ENCODE measurements at regions not wholly inside any gene's neighbourhood (a gene's known extent, or its start where the extent isn't known, plus 50 kb on each side); places are given as distances from the start of the nearest gene placed in this dataset.
A peak's percentile ranks its signal among the peaks of the same experiment; 100 is the strongest.

DNA sequence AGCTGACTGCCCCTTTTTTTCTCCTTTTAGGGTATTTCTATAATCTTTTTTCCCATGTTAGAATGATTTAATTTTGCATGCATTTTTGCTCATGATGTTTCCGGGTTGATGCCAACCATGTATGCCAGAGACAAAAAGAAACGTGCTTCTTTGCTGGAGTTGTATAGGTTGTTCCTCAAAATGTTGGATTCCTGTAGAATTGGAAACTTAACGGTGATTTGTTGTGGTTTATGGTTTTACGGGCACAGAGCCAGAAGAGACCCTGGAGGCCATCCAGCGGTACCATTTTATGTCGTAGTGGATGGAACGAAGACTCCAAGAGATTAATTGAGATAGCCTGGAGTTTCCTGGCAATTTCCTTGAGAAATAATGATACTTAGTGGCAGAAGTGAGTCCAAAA, 481.5 kb upstream of the RGMA start:
- Mint-ChIP-seq H3K9me3 (no peaks in the 10 kb centered on the region), H3K36me3 (ENCODE audit: low read depth) (no peaks in the 10 kb centered on the region), H3K27ac (no peak overlapping the region), H3K4me3 (no peak overlapping the region), H3K4me1 (no peaks in the 10 kb centered on the region), H3K27me3 (peaks cover 3% of the 10 kb centered on the region)
- no peak for ATAC-seq (replicated peaks)

DNA sequence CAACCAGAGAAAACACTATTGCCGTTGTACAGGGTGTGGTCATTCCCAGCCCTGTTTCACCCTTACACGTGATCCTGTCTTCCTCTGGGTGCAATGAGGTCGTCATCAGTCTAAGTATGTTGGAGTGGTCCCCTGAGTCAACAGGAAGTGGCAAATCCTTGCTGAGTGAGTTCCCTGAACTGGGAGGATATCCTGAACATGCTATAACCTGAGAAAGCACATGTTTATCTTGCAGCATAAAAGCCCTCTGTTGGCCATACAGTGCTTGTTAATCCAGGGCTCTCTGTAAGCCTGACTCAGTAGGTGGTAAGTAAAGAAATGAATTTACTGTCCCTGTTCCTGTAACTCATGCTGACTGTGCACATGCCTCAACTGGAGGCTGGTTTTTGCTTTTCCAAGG, 477.8 kb upstream of the RGMA start:
- Mint-ChIP-seq H3K4me1 (no peaks in the 10 kb centered on the region), H3K4me3 (no peak overlapping the region), H3K27me3 (peaks cover 6% of the 10 kb centered on the region), H3K27ac (no peak overlapping the region), H3K9me3 (no peaks in the 10 kb centered on the region), H3K36me3 (ENCODE audit: low read depth) (no peaks in the 10 kb centered on the region)
- peak; percentile 23 for ATAC-seq (replicated peaks)

DNA sequence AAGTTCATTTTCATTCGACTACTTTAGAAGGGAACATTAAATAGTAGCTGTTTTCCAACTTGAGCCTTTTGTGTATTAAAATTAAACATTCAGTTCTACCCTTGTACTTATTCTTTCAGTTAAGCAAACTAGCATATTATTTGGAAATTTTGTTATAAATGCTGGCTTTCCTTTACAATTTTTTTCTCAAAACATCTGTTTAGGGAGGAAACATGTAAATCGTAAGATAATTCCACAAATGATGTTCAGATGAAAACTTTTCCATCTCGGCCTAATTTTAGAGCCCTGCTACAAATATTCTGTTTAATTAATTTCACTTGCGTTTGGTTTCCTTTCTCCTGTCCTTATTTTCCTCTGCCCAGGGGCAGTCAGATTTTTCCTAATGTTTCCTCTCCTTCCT, 476.2 kb upstream of the RGMA start:
- Mint-ChIP-seq H3K9me3 (no peaks in the 10 kb centered on the region), H3K27me3 (peaks cover 6% of the 10 kb centered on the region), H3K36me3 (ENCODE audit: low read depth) (no peaks in the 10 kb centered on the region), H3K27ac (no peak overlapping the region), H3K4me3 (no peak overlapping the region), H3K4me1 (no peaks in the 10 kb centered on the region)
- ATAC-seq (replicated peaks), result no peak

DNA sequence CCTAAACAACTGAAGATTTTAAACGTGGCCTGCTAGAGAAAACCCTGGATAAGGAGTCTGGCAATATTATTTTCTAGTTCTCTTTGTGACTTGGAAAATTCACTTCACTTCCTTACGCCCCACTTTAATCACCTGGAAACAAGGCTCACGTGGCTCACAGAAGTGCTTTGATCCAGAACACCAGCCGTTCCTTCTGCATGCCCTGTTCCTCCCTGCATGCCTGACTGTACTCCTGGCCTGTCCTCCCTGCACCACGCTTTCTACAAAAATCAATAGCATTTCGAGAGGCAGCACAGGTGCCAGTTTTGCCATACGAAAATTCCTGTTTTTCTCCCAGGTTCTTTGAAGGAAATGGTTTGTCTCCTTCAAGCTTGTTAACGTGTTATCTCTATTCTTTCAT, 474.2 kb upstream of the RGMA start:
- ATAC-seq (replicated peaks), result no peak
- no peak overlapping the region for H3K4me3 Mint-ChIP-seq
- no peaks in the 10 kb centered on the region for H3K9me3 Mint-ChIP-seq
- no peaks in the 10 kb centered on the region for H3K4me1 Mint-ChIP-seq
- peaks cover 16% of the 10 kb centered on the region for H3K27me3 Mint-ChIP-seq
- H3K36me3 Mint-ChIP-seq (ENCODE audit: low read depth), result no peaks in the 10 kb centered on the region
- H3K27ac Mint-ChIP-seq, result no peak overlapping the region

DNA sequence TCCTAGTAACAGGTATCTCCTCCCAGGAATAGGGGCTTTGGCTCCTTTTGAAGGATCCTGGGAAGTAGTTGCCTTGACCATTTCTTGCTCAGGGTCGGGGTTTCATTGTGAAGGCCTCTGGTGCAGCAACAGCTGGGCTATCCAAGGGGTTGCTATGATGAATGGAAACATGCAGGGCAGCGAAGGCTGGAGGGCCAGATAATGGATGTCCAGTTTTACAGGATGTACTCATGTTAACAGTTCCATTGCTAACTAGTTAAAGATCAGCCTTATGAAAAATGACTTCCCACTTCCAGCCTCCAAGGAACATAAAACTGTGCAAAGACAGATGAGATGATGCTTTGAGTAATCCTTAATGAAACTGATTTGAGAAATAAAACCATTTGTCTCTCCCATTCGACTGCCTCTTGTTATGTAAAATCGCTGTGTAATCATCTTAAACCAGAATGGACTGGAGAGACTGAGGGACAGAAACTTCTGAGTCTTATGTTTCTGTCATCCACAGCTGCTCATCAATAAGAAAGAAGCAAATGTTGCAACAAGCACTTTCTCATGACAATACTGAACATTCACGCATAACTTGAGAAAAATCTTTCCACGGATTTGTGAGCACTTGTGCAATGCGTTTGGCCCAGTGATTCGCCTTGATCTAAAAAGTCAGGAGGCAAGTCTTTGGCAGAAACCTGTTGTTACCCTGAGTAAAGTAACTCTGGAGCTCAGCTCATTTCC, 473.5 kb upstream of the RGMA start:
- Mint-ChIP-seq H3K27ac (no peak overlapping the region), H3K36me3 (ENCODE audit: low read depth) (no peaks in the 10 kb centered on the region), H3K9me3 (no peaks in the 10 kb centered on the region), H3K4me1 (no peaks in the 10 kb centered on the region), H3K27me3 (peaks cover 16% of the 10 kb centered on the region), H3K4me3 (no peak overlapping the region)
- ATAC-seq (replicated peaks), result no peak

DNA sequence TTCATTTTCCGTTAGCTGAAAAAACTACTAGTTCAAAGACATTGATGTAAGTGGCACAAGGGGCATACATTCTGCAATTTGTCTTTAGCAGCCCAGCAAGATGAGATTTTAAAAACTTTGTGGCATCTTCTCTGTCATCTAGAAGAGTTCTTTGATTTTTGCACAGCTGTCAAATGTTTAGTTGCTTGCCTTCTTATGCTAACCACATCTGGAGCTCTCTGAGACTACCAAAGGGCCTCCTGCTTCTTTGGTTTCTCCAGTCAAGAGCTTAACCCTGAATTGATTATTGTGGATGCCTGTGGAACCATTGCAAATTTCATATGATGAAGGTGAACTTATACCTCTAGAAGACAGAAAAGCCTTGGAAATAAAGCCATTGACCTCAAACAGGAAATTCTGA, 468.7 kb upstream of the RGMA start:
- Mint-ChIP-seq H3K4me3 (no peak overlapping the region), H3K27ac (no peak overlapping the region), H3K9me3 (no peaks in the 10 kb centered on the region), H3K27me3 (peaks cover 10% of the 10 kb centered on the region), H3K36me3 (ENCODE audit: low read depth) (no peaks in the 10 kb centered on the region), H3K4me1 (no peaks in the 10 kb centered on the region)
- no peak for ATAC-seq (replicated peaks)

DNA sequence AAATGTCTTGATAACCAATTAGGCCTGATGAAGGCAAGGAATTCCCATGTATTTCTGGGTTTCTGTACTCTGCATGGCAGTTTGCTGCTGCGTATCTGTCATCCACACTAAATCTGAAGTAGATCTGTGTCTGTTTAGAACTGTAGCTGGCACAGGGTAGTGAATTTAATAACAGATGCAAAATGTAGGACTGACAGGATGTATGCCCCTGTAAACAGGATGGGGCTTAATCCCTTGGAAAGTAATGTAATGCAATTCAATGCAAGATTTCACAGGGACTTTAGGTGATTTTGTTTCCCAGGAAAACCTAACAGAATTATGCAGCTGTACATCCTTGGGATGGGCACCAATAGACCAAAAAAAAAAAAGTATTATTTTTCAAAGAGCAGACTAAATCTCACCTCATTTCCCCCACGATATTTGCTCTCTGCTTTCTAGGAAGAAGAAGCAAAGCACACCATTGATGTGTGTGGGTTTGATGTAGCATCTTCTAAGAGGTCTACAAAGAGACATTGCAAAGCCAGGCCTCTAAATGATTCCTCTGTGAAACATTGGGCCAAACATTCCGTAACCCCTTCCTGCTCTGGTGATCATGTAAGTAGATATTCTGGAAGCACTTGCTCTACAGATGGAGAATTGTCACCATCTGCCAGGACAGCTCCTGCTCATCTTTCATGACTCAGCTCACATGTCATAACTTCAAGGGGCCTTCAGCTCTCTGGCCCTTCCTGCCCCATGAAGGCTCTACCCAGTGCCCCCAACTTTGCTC, 464.3 kb upstream of the RGMA start:
- Mint-ChIP-seq H3K36me3 (ENCODE audit: low read depth) (no peaks in the 10 kb centered on the region), H3K9me3 (peaks cover 5% of the 10 kb centered on the region), H3K4me1 (no peaks in the 10 kb centered on the region), H3K4me3 (no peak overlapping the region), H3K27ac (no peak overlapping the region), H3K27me3 (peaks cover 19% of the 10 kb centered on the region)
- no peak for ATAC-seq (replicated peaks)

DNA sequence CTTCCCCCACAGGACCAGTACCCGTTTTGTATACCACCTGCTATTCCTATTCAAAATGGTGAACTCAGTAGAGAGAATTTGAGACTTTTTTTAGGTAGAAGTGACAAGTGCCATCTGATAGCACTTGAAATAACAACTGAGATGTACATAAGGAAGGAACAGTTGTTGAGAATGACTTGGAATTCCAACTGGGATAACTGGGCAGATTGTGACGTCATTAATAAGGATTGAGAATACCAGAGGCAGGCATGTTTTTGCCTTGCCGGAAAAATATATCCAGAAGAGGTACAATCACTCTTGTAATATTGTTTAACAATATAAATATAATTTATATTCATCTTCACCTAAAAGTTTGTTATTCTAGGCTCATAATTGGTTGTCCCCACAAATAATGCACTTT, 454.1 kb upstream of the RGMA start:
- Mint-ChIP-seq H3K9me3 (no peaks in the 10 kb centered on the region), H3K4me3 (no peak overlapping the region), H3K36me3 (ENCODE audit: low read depth) (no peaks in the 10 kb centered on the region), H3K27me3 (peaks cover 12% of the 10 kb centered on the region), H3K4me1 (no peaks in the 10 kb centered on the region), H3K27ac (no peak overlapping the region)
- ATAC-seq (replicated peaks), result no peak

DNA sequence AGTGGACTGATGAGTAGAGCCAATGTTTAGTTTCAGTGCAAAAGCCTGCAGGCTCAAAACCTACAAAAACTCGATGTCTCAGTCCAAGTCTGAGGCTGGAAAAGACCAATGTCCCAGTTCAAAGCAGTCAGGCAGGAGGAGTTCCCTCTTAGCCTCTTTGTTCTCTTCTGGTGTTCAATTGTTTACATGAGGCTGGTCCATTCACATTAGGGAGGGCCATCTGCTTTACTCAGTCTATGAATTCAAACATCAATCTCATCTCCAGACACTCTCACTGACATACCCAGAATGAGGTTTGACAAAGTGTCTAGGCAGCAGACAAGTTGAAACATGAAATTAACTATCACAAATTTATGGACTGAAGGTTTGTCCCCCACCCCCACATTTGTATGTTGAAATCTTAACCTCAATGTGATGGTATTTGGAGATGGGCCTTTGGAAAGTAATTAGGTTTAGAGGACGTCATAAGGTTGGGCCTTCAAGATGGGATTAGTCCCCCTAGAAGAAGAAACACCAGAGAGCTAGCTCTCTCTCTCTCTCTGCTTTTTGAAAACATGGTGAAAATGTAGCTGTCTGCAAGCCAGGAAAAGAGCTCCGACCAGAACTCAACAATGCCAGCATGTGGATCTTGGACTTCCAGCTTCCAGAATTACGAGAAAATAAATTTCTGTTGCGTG, 438.5 kb upstream of the RGMA start:
- Mint-ChIP-seq H3K36me3 (ENCODE audit: low read depth) (no peaks in the 10 kb centered on the region), H3K9me3 (no peaks in the 10 kb centered on the region), H3K4me3 (no peak overlapping the region), H3K4me1 (no peaks in the 10 kb centered on the region), H3K27ac (no peak overlapping the region), H3K27me3 (peaks cover 15% of the 10 kb centered on the region)
- no peak for ATAC-seq (replicated peaks)

DNA sequence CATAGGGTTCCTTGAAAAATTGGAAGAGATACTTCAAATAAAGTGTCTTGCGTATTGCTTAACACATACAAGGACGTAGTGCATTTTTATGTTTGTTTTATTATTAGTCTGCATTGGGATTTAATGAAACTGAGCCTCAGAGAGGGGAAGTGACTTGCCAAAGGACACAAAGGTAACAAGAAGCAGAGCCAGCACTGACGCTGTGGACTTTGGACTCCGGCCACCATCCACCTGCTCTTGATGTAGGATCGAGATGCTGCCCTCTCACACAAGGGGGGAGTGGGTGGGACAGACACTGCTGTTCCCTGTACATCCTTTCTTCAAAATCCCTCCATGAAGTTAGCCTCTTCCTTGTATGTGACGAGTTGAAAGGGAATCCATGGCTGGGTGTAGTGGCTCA, 435.4 kb upstream of the RGMA start:
- Mint-ChIP-seq H3K36me3 (ENCODE audit: low read depth) (no peaks in the 10 kb centered on the region), H3K27ac (no peak overlapping the region)
- no peak for ATAC-seq (replicated peaks)

DNA sequence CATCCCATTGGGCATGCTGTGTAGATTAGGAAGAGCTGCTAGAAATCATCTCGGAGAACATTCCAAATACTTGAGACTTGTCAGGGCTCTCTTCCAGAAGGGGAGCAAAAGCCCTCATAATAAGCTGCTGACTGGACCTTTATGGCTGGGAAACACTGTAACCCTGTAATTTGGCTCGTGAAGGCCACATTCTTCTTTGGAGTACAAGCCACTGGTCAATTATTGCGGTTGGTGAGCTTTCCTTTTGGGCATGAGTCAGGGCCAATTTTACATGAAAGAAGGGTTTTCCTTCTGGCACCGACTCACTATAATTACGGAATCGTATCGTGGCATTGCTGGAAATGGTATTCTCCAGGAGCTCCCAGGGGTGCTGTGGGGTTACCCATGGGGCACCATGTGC, 434.5 kb upstream of the RGMA start:
- no peaks in the 10 kb centered on the region for H3K36me3 Mint-ChIP-seq (ENCODE audit: low read depth)
- no peaks in the 10 kb centered on the region for H3K4me1 Mint-ChIP-seq
- ATAC-seq (replicated peaks), result no peak
- no peak overlapping the region for H3K4me3 Mint-ChIP-seq
- H3K27me3 Mint-ChIP-seq, result peaks cover 14% of the 10 kb centered on the region
- H3K9me3 Mint-ChIP-seq, result no peaks in the 10 kb centered on the region
- H3K27ac Mint-ChIP-seq, result no peak overlapping the region

More for the DNA sequence above, 435.4 kb upstream of the RGMA start:
- peaks cover 20% of the 10 kb centered on the region for H3K27me3 Mint-ChIP-seq
- no peaks in the 10 kb centered on the region for H3K9me3 Mint-ChIP-seq
- no peak overlapping the region for H3K4me3 Mint-ChIP-seq
- no peaks in the 10 kb centered on the region for H3K4me1 Mint-ChIP-seq

DNA sequence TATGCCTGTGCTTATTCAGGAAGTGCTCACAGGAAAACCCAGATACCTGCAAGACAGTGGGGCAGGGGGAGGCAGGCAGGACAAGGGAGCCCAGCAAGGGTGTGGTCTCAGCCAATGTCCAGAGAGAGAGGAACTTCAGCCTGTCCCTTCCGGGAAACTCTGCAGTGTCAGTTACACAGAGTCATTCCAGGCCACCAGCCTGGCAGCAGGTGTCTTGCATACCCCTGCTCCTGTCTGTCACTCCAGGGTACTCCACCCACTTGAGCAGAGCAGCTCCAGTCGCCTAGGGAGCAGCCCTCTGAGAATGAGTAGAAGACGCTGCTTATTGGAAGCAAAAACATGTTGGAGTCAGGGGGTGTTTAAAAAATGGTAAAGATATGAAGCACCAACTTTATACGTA, 431.2 kb upstream of the RGMA start:
- Mint-ChIP-seq H3K27me3 (peaks cover 25% of the 10 kb centered on the region), H3K36me3 (ENCODE audit: low read depth) (no peaks in the 10 kb centered on the region), H3K9me3 (no peaks in the 10 kb centered on the region), H3K4me3 (no peak overlapping the region), H3K4me1 (no peaks in the 10 kb centered on the region), H3K27ac (no peak overlapping the region)
- no peak for ATAC-seq (replicated peaks)

DNA sequence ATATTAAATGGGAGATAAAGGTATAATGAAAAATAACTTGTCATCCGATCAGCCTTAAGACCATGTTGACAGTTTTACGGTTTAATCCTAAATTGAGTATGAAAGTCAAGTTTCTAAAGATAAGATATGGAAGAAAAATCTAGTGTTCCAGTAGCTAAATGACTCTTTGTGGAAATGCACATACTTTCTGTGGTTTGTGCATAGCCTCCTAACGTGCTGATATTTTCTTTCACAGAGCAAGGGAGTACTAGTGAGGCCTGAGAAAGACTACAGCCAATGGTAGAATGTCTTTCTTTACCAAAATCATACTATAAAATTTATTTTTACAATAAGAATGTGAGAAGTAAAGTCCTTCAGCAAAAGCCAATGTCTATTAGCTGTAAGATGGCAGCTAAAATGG, 430.6 kb upstream of the RGMA start:
- Mint-ChIP-seq H3K36me3 (ENCODE audit: low read depth) (no peaks in the 10 kb centered on the region), H3K4me1 (no peaks in the 10 kb centered on the region), H3K9me3 (no peaks in the 10 kb centered on the region), H3K27ac (no peak overlapping the region), H3K27me3 (peaks cover 22% of the 10 kb centered on the region), H3K4me3 (no peak overlapping the region)
- ATAC-seq (replicated peaks), result no peak

DNA sequence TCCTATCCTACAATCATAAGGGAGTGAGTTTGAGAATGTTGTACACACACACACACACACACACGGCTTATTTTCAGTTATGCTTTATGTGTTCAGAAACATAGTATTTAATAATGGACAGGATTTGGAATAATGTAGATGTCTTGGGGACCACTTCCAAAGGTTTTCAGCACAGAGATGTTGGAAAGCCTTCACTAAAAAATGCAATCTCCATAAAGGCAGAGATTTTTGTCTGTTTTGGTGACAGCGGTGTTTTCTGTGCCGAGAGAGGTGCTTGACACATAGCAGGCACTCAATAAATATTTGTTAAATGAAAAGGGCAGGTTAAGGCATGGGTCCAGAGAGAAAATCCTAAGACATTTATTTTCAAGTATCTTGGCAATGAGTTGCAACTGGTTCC, 428.2 kb upstream of the RGMA start:
- Mint-ChIP-seq H3K4me3 (no peak overlapping the region), H3K36me3 (ENCODE audit: low read depth) (no peaks in the 10 kb centered on the region), H3K9me3 (no peaks in the 10 kb centered on the region), H3K27me3 (peaks cover 18% of the 10 kb centered on the region), H3K4me1 (no peaks in the 10 kb centered on the region), H3K27ac (no peak overlapping the region)
- no peak for ATAC-seq (replicated peaks)
